CD4-positive, CD25-positive, alpha-beta regulatory T cell (primary cell): ENCODE measurements at regions not wholly inside any gene's neighbourhood (a gene's known extent, or its start where the extent isn't known, plus 50 kb on each side); places are given as distances from the start of the nearest gene placed in this dataset.
"Not testable (repeated sequence)": the region's sequence is repeated elsewhere in the genome, so short reads cannot be mapped to it uniquely, and the experiment has no call there.

ENCODE experiments used
- ATAC-seq, 2 donors: fragments of 150-1000 bp; cut with Tn5 transposase; one replicate each; pipeline ENCODE4 v1.10.0; 2021; ENCODE audit warnings: low read depth in 2 of 2, moderate number of reproducible peaks in 2 of 2, moderate library complexity in 1 of 2
- DNase-seq, 3 donors: peaks; one replicate each; pipeline versions ENCODE4 v3.0.0 to v3.0.0-alpha.2; 2012 to 2022; ENCODE audit warnings: mixed read lengths in 1 of 3
- H3K27ac ChIP-seq: one replicate; pipeline ENCODE4 v1.7.0; 2013; ENCODE audit warnings: mild to moderate bottlenecking, low read length; ENCODE audit not compliant: insufficient read depth, poor library complexity, severe bottlenecking
- H3K27me3 ChIP-seq: one replicate; pipeline ENCODE4 v1.7.0; 2013; ENCODE audit warnings: low read length; ENCODE audit not compliant: control insufficient read depth, insufficient read depth
- H3K36me3 ChIP-seq: one replicate; pipeline ENCODE4 v1.7.0; 2013; ENCODE audit warnings: mild to moderate bottlenecking, low read length, moderate library complexity; ENCODE audit not compliant: control insufficient read depth, insufficient read depth
- H3K4me1 ChIP-seq: 2 replicates; pipeline ENCODE4 v1.7.0; 2013; ENCODE audit warnings: mild to moderate bottlenecking, low read length; ENCODE audit not compliant: insufficient read depth, control insufficient read depth, poor library complexity, severe bottlenecking
- H3K4me3 ChIP-seq: one replicate; pipeline ENCODE4 v1.7.0; 2013; ENCODE audit warnings: low read depth, mild to moderate bottlenecking, low read length, moderate library complexity
- H3K9me3 ChIP-seq, 2 experiments: 1 replicate in 1 of 2; 2 replicates in 1 of 2; pipeline ENCODE4 v1.7.0; 2013; ENCODE audit warnings: low read length in 2 of 2, mild to moderate bottlenecking in 1 of 2, moderate library complexity in 1 of 2; ENCODE audit not compliant: control insufficient read depth in 2 of 2
- H3K27ac Mint-ChIP-seq, 3 donors: one replicate each; pipeline ENCODE4 v1.8.0; 2020 to 2022; ENCODE audit warnings: mild to moderate bottlenecking in 3 of 3, mixed read lengths in 3 of 3, moderate library complexity in 2 of 3
- H3K27me3 Mint-ChIP-seq: one replicate; pipeline ENCODE4 v1.8.0; 2022; ENCODE audit warnings: mild to moderate bottlenecking, mixed read lengths
- H3K36me3 Mint-ChIP-seq: one replicate; pipeline ENCODE4 v1.8.0; 2020; ENCODE audit warnings: mixed read lengths
- H3K4me1 Mint-ChIP-seq, 4 donors: one replicate each; pipeline ENCODE4 v1.8.0; 2020 to 2022; ENCODE audit warnings: mixed read lengths in 4 of 4, mild to moderate bottlenecking in 1 of 4
- H3K4me3 Mint-ChIP-seq, 4 donors: one replicate each; pipeline ENCODE4 v1.8.0; 2020 to 2022; ENCODE audit warnings: mild to moderate bottlenecking in 4 of 4, mixed read lengths in 4 of 4, moderate library complexity in 3 of 4
- H3K9me3 Mint-ChIP-seq, 7 donors: one replicate each; pipeline ENCODE4 v1.8.0; 2020 to 2022; ENCODE audit warnings: mixed read lengths in 7 of 7, mild to moderate bottlenecking in 3 of 7, moderate library complexity in 2 of 7

- H3K36me3 Mint-ChIP-seq: no peaks in the 10 kb centered on the region
- H3K9me3 ChIP-seq: no peaks in the 10 kb centered on the region
- H3K4me3 Mint-ChIP-seq: no peak overlapping the region
- no peak overlapping the region for H3K27ac Mint-ChIP-seq
- peaks cover 0 to 2% (median 1%) of the 10 kb centered on the region in 7 donors for H3K9me3 Mint-ChIP-seq
- H3K27me3 Mint-ChIP-seq: peaks cover 1% of the 10 kb centered on the region
- no peaks in the 10 kb centered on the region for H3K4me1 ChIP-seq
- H3K4me1 Mint-ChIP-seq: no peaks in the 10 kb centered on the region
- no peaks in the 10 kb centered on the region for H3K27me3 ChIP-seq
- H3K4me3 ChIP-seq: no peak overlapping the region
- DNase-seq (no peak), ATAC-seq (no peak)
- no peak overlapping the region for H3K27ac ChIP-seq
- no peaks in the 10 kb centered on the region for H3K36me3 ChIP-seq
Measured at GRCh38 chr5:6286404-6286803, 91.9 kb downstream of the MED10 start.

GRCh38 chr5:6284491-6284890 lies 93.9 kb downstream of the MED10 start:
- H3K9me3 ChIP-seq, H3K4me1 Mint-ChIP-seq, H3K27me3 ChIP-seq, H3K27ac ChIP-seq, DNase-seq, H3K27ac Mint-ChIP-seq, H3K4me3 Mint-ChIP-seq, H3K27me3 Mint-ChIP-seq, H3K36me3 Mint-ChIP-seq, H3K4me1 ChIP-seq, ATAC-seq, H3K4me3 ChIP-seq, H3K9me3 Mint-ChIP-seq, H3K36me3 ChIP-seq: not testable (repeated sequence)

GRCh38 chr5:6282352-6282751 lies 96.0 kb downstream of the MED10 start:
- no peak overlapping the region for H3K27ac ChIP-seq
- Mint-ChIP-seq H3K36me3 (no peaks in the 10 kb centered on the region), H3K4me3 (no peak overlapping the region), H3K27ac (no peak overlapping the region), H3K9me3 (peaks cover 0 to 2% (median 1%) of the 10 kb centered on the region in 7 donors), H3K4me1 (no peaks in the 10 kb centered on the region), H3K27me3 (peaks cover 4% of the 10 kb centered on the region)
- no peak for ATAC-seq
- no peaks in the 10 kb centered on the region for H3K27me3 ChIP-seq
- no peaks in the 10 kb centered on the region for H3K4me1 ChIP-seq
- DNase-seq: no peak
- no peaks in the 10 kb centered on the region for H3K36me3 ChIP-seq
- H3K4me3 ChIP-seq: no peak overlapping the region
- H3K9me3 ChIP-seq: no peaks in the 10 kb centered on the region

GRCh38 chr5:6281818-6282217 lies 96.5 kb downstream of the MED10 start:
- H3K4me1 Mint-ChIP-seq: no peaks in the 10 kb centered on the region
- H3K4me1 ChIP-seq: no peaks in the 10 kb centered on the region
- no peak overlapping the region for H3K4me3 ChIP-seq
- H3K27me3 Mint-ChIP-seq: peaks cover 4% of the 10 kb centered on the region
- no peaks in the 10 kb centered on the region for H3K36me3 ChIP-seq
- peak overlapping the region in 1 of 4 donors; percentile 22 for H3K4me3 Mint-ChIP-seq
- no peak for ATAC-seq
- H3K36me3 Mint-ChIP-seq: no peaks in the 10 kb centered on the region
- no peak for DNase-seq
- H3K9me3 ChIP-seq: no peaks in the 10 kb centered on the region
- H3K27ac Mint-ChIP-seq: no peak overlapping the region
- no peaks in the 10 kb centered on the region for H3K27me3 ChIP-seq
- peaks cover 0 to 2% (median 1%) of the 10 kb centered on the region in 7 donors for H3K9me3 Mint-ChIP-seq
- H3K27ac ChIP-seq: no peak overlapping the region

- Mint-ChIP-seq H3K4me1 (no peaks in the 10 kb centered on the region), H3K27me3 (peaks cover 7% of the 10 kb centered on the region), H3K4me3 (no peak overlapping the region), H3K36me3 (no peaks in the 10 kb centered on the region), H3K27ac (no peak overlapping the region), H3K9me3 (peaks cover 0 to 2% (median 1%) of the 10 kb centered on the region in 7 donors)
- ATAC-seq: no peak
- H3K4me1 ChIP-seq: no peaks in the 10 kb centered on the region
- DNase-seq: no peak
- no peak overlapping the region for H3K27ac ChIP-seq
- H3K36me3 ChIP-seq: no peaks in the 10 kb centered on the region
- H3K9me3 ChIP-seq: no peaks in the 10 kb centered on the region
- H3K27me3 ChIP-seq: no peaks in the 10 kb centered on the region
- H3K4me3 ChIP-seq: no peak overlapping the region
Measured at GRCh38 chr5:6280425-6281100, 97.8 kb downstream of the MED10 start.

GRCh38 chr5:6279607-6280006 lies 98.7 kb downstream of the MED10 start:
- H3K27ac Mint-ChIP-seq: no peak overlapping the region

GRCh38 chr5:6274846-6275543 lies 103.4 kb downstream of the MED10 start:
- H3K4me3 Mint-ChIP-seq: no peak overlapping the region
- H3K27me3 Mint-ChIP-seq: peaks cover 8% of the 10 kb centered on the region

More at GRCh38 chr5:6279607-6280006, 98.7 kb downstream of the MED10 start:
- H3K4me3 Mint-ChIP-seq: no peak overlapping the region
- Histone ChIP-seq H3K27ac (no peak overlapping the region), H3K4me3 (no peak overlapping the region), H3K9me3 (no peaks in the 10 kb centered on the region), H3K36me3 (no peaks in the 10 kb centered on the region), H3K4me1 (no peaks in the 10 kb centered on the region), H3K27me3 (no peaks in the 10 kb centered on the region)
- ATAC-seq (no peak), DNase-seq (no peak)
- no peaks in the 10 kb centered on the region for H3K36me3 Mint-ChIP-seq
- H3K9me3 Mint-ChIP-seq: peaks cover 0 to 2% (median 1%) of the 10 kb centered on the region in 7 donors
- H3K27me3 Mint-ChIP-seq: peaks cover 7% of the 10 kb centered on the region
- no peaks in the 10 kb centered on the region for H3K4me1 Mint-ChIP-seq

GRCh38 chr5:6273749-6274148 lies 104.6 kb downstream of the MED10 start:
- H3K4me1 Mint-ChIP-seq: no peaks in the 10 kb centered on the region
- no peak for DNase-seq

More at GRCh38 chr5:6274846-6275543, 103.4 kb downstream of the MED10 start:
- Histone ChIP-seq H3K36me3 (no peaks in the 10 kb centered on the region), H3K4me3 (no peak overlapping the region), H3K27me3 (no peaks in the 10 kb centered on the region), H3K27ac (no peak overlapping the region), H3K9me3 (no peaks in the 10 kb centered on the region), H3K4me1 (no peaks in the 10 kb centered on the region)
- ATAC-seq (no peak), DNase-seq (no peak)
- no peak overlapping the region for H3K27ac Mint-ChIP-seq
- peaks cover 0 to 4% (median 0%) of the 10 kb centered on the region in 7 donors for H3K9me3 Mint-ChIP-seq
- no peaks in the 10 kb centered on the region for H3K4me1 Mint-ChIP-seq
- no peaks in the 10 kb centered on the region for H3K36me3 Mint-ChIP-seq

More at GRCh38 chr5:6273749-6274148, 104.6 kb downstream of the MED10 start:
- ATAC-seq: no peak
- H3K36me3 Mint-ChIP-seq: no peaks in the 10 kb centered on the region
- Histone ChIP-seq H3K4me1 (no peaks in the 10 kb centered on the region), H3K4me3 (no peak overlapping the region), H3K27me3 (no peaks in the 10 kb centered on the region), H3K9me3 (no peaks in the 10 kb centered on the region), H3K27ac (no peak overlapping the region), H3K36me3 (no peaks in the 10 kb centered on the region)
- peaks cover 8% of the 10 kb centered on the region for H3K27me3 Mint-ChIP-seq
- no peak overlapping the region for H3K4me3 Mint-ChIP-seq
- H3K9me3 Mint-ChIP-seq: peaks cover 0 to 4% (median 0%) of the 10 kb centered on the region in 7 donors
- H3K27ac Mint-ChIP-seq: no peak overlapping the region
